Liver (tissue), 3 donors: ENCODE measurements at regions not wholly inside any gene's neighbourhood (a gene's known extent, or its start where the extent isn't known, plus 50 kb on each side); places are given as distances from the start of the nearest gene placed in this dataset.

Experiments
- ATF3 ChIP-seq: IDR thresholded peaks from 2 replicates; pipeline ENCODE4 v1.6.1; 2016; ENCODE audit warnings: antibody characterized with exemption
- CTCF ChIP-seq: fragments of 150-350 bp; IDR thresholded peaks from 2 replicates; pipeline ENCODE4 v1.5.1; 2017; ENCODE audit warnings: improper control_type of control experiment, low read depth, low read length; ENCODE audit not compliant: missing input control
- EGR1 ChIP-seq, 2 donors: IDR thresholded peaks; 2 replicates each; pipeline ENCODE4 v1.6.1; 2016 to 2018; ENCODE audit warnings: antibody characterized with exemption in 2 of 2, low read depth in 2 of 2
- FOXA1 ChIP-seq: IDR thresholded peaks from 2 replicates; pipeline ENCODE4 v1.6.1; 2016; ENCODE audit warnings: antibody characterized with exemption
- RAD21 ChIP-seq, 2 donors: IDR thresholded peaks; 2 replicates each; pipeline ENCODE4 v1.6.1; 2016; ENCODE audit warnings: antibody characterized with exemption in 2 of 2, mild to moderate bottlenecking in 2 of 2
- REST ChIP-seq: IDR thresholded peaks from 2 replicates; pipeline ENCODE4 v1.6.1; 2016; ENCODE audit warnings: antibody characterized with exemption, mild to moderate bottlenecking
- RXRA ChIP-seq, 2 donors: IDR thresholded peaks; 2 replicates each; pipeline ENCODE4 v1.6.1; 2017 to 2018; ENCODE audit warnings: antibody characterized with exemption in 2 of 2, mild to moderate bottlenecking in 1 of 2
- TAF1 ChIP-seq: conservative IDR thresholded peaks from 2 replicates; pipeline ENCODE4 v1.6.1; 2016; ENCODE audit warnings: antibody characterized with exemption, mild to moderate bottlenecking
- YY1 ChIP-seq: IDR thresholded peaks from 2 replicates; pipeline ENCODE4 v1.6.1; 2016; ENCODE audit warnings: antibody characterized with exemption, mild to moderate bottlenecking
- ZBTB33 ChIP-seq: IDR thresholded peaks from 2 replicates; pipeline ENCODE4 v1.6.1; 2016; ENCODE audit warnings: antibody characterized with exemption
- donor health status: healthy.
- donor health status: healthy.

- TF ChIP-seq YY1 (no peak), CTCF (no peak), RXRA (IDR thresholded peaks at IDR 0.05) (no peak), ATF3 (no peak), RAD21 (IDR thresholded peaks at IDR 0.05) (no peak), FOXA1 (no peak), EGR1 (IDR thresholded peaks at IDR 0.05; ENCODE audit: low read depth in 2 of 2) (no peak), TAF1 (no peak), REST (no peak), ZBTB33 (no peak)
Measured at GRCh38 chr20:20795119-20795518, 82.7 kb upstream of the RALGAPA2 start.
